Body of pancreas (tissue), 4 donors: ENCODE measurements at regions not wholly inside any gene's neighbourhood (a gene's known extent, or its start where the extent isn't known, plus 50 kb on each side); places are given as distances from the start of the nearest gene placed in this dataset.
"Not testable (repeated sequence)": the region's sequence is repeated elsewhere in the genome, so short reads cannot be mapped to it uniquely, and the experiment has no call there.

ENCODE experiments used
- CTCF ChIP-seq, 7 experiments: fragments of 450-650 bp in 4 of 7; fragments of 200-600 bp in 3 of 7; sonication (generic) in 3 of 7; IDR thresholded peaks; one replicate each; pipeline ENCODE4 v1.5.1; 2016 to 2019; ENCODE audit warnings: antibody characterized with exemption in 7 of 7
- POLR2A ChIP-seq, 3 donors: fragments of 450-650 bp; IDR thresholded peaks; one replicate each; pipeline ENCODE4 v1.6.1; 2016; ENCODE audit warnings: antibody characterized with exemption in 3 of 3, mild to moderate bottlenecking in 2 of 3

GRCh38 chr11:48900801-48901181 lies 82.9 kb downstream of the TRIM51G start:
- TF ChIP-seq CTCF, POLR2A (IDR thresholded peaks at IDR 0.05): not testable (repeated sequence)
